ENCODE measurements at regions not wholly inside any gene's neighbourhood (a gene's known extent, or its start where the extent isn't known, plus 50 kb on each side); places are given as distances from the start of the nearest gene placed in this dataset.

DNA sequence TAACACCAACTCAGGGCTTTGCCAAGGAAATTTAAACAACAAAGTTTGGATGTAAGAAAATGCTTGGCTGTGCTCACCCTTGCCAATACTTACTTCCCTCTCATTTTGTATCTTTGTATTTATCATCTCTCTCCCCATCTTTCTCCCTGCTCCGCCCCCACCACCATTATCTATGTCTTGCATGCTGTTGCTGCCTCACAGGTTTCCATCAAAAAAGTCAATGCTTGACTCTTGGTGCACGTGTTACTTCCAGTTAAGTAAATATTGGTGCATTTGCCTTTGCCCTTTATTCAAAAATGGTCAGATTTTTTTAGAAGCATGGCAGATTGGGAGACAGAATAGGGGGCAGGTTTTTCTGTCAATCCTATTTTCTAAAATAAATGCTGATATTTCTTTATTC is 626.0 kb downstream of the ACTR3B start:
- TF ChIP-seq, protein P1, sequence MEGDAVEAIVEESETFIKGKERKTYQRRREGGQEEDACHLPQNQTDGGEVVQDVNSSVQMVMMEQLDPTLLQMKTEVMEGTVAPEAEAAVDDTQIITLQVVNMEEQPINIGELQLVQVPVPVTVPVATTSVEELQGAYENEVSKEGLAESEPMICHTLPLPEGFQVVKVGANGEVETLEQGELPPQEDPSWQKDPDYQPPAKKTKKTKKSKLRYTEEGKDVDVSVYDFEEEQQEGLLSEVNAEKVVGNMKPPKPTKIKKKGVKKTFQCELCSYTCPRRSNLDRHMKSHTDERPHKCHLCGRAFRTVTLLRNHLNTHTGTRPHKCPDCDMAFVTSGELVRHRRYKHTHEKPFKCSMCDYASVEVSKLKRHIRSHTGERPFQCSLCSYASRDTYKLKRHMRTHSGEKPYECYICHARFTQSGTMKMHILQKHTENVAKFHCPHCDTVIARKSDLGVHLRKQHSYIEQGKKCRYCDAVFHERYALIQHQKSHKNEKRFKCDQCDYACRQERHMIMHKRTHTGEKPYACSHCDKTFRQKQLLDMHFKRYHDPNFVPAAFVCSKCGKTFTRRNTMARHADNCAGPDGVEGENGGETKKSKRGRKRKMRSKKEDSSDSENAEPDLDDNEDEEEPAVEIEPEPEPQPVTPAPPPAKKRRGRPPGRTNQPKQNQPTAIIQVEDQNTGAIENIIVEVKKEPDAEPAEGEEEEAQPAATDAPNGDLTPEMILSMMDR (IDR thresholded peaks at IDR 0.05), result no peak
- TF ChIP-seq POLR2A (IDR thresholded peaks at IDR 0.05), result no peak
